Activated CD4-positive, alpha-beta T cell treated with anti-CD3 and anti-CD28 coated beads, Interleukin-2, amount 10 ng/mL, durations not matched to agents 7 days and 5 days (primary cell): ENCODE measurements at regions not wholly inside any gene's neighbourhood (a gene's known extent, or its start where the extent isn't known, plus 50 kb on each side); places are given as distances from the start of the nearest gene placed in this dataset.

ENCODE experiments used
- CTCF ChIA-PET: fragments of 350-600 bp; sonication (Branson Sonifier 250); formaldehyde crosslinking; loops from one replicate; lab custom pipeline; 2021; ENCODE audit warnings: antibody characterized with exemption; lab: Charles Lee
- POLR2A ChIA-PET: fragments of 350-600 bp; sonication (Branson Sonifier 250); formaldehyde crosslinking; loops from one replicate; lab custom pipeline; 2021; ENCODE audit warnings: antibody characterized with exemption; lab: Charles Lee
- DNase-seq: peaks from one replicate; pipeline ENCODE4 v3.0.0-alpha.2; 2020
- H3K27ac Mint-ChIP-seq: one replicate; pipeline ENCODE4 v1.8.0; 2021; ENCODE audit warnings: mild to moderate bottlenecking, moderate library complexity, mixed read lengths
- H3K27me3 Mint-ChIP-seq: one replicate; pipeline ENCODE4 v1.8.0; 2021; ENCODE audit warnings: mixed read lengths
- H3K36me3 Mint-ChIP-seq: one replicate; pipeline ENCODE4 v1.8.0; 2021; ENCODE audit warnings: low read depth, mixed read lengths
- H3K4me1 Mint-ChIP-seq: one replicate; pipeline ENCODE4 v1.8.0; 2021; ENCODE audit warnings: mixed read lengths
- H3K4me3 Mint-ChIP-seq: one replicate; pipeline ENCODE4 v1.8.0; 2021; ENCODE audit warnings: mild to moderate bottlenecking, moderate library complexity, mixed read lengths
- H3K9me3 Mint-ChIP-seq: one replicate; pipeline ENCODE4 v1.8.0; 2021; ENCODE audit warnings: mixed read lengths

GRCh38 chr3:193851428-193851847, 258.4 kb downstream of the OPA1 start:
- Mint-ChIP-seq H3K9me3 (peaks cover 4% of the 10 kb centered on the region), H3K4me3 (no peak overlapping the region), H3K4me1 (no peaks in the 10 kb centered on the region), H3K27me3 (peaks cover 2% of the 10 kb centered on the region), H3K27ac (no peak overlapping the region), H3K36me3 (no peaks in the 10 kb centered on the region)
- DNase-seq: no peak
- ChIA-PET CTCF (no interaction called here), POLR2A (no interaction called here)

- peaks cover 4% of the 10 kb centered on the region for H3K9me3 Mint-ChIP-seq
- no peak overlapping the region for H3K4me3 Mint-ChIP-seq
- no peaks in the 10 kb centered on the region for H3K36me3 Mint-ChIP-seq
- H3K27me3 Mint-ChIP-seq: peaks cover 2% of the 10 kb centered on the region
- no peak for DNase-seq
- POLR2A ChIA-PET: no interaction called here
- no peaks in the 10 kb centered on the region for H3K4me1 Mint-ChIP-seq
- CTCF ChIA-PET: no interaction called here
- no peak overlapping the region for H3K27ac Mint-ChIP-seq
These were observed 259.1 kb downstream of the OPA1 start for GRCh38 chr3:193851941-193852674.

- ChIA-PET POLR2A (no interaction called here), CTCF (interaction anchor here (1.5 kb wide), 1 partner anchor 9 kb away, joined by 3 read pairs; no protein-coding TSS in a partner anchor)
- Mint-ChIP-seq H3K36me3 (no peaks in the 10 kb centered on the region), H3K4me1 (no peaks in the 10 kb centered on the region), H3K27me3 (peaks cover 2% of the 10 kb centered on the region), H3K4me3 (no peak overlapping the region), H3K9me3 (peaks cover 4% of the 10 kb centered on the region), H3K27ac (no peak overlapping the region)
- no peak for DNase-seq
These were observed 259.9 kb downstream of the OPA1 start for GRCh38 chr3:193852901-193853300.

GRCh38 chr3:193853511-193854219, 260.7 kb downstream of the OPA1 start:
- ChIA-PET POLR2A (no interaction called here), CTCF (interaction anchor here (1.5 kb wide), 1 partner anchor 10 kb away, joined by 3 read pairs; no protein-coding TSS in a partner anchor)
- Mint-ChIP-seq H3K4me3 (no peak overlapping the region), H3K36me3 (no peaks in the 10 kb centered on the region), H3K27ac (no peak overlapping the region), H3K4me1 (no peaks in the 10 kb centered on the region), H3K9me3 (no peaks in the 10 kb centered on the region), H3K27me3 (peaks cover 2% of the 10 kb centered on the region)
- no peak for DNase-seq

- H3K36me3 Mint-ChIP-seq: no peaks in the 10 kb centered on the region
- no peaks in the 10 kb centered on the region for H3K4me1 Mint-ChIP-seq
- peaks cover 2% of the 10 kb centered on the region for H3K27me3 Mint-ChIP-seq
- H3K9me3 Mint-ChIP-seq: no peaks in the 10 kb centered on the region
- no peak overlapping the region for H3K27ac Mint-ChIP-seq
- ChIA-PET POLR2A (no interaction called here), CTCF (interaction anchor here (1.0 to 1.5 kb wide), 2 partner anchors 14 to 21 kb away, joined by 3 to 4 read pairs; no protein-coding TSS in a partner anchor)
- DNase-seq: no peak
- no peak overlapping the region for H3K4me3 Mint-ChIP-seq
These were observed 265.0 kb downstream of the OPA1 start for GRCh38 chr3:193857996-193858395.

GRCh38 chr3:193859195-193859594, 266.2 kb downstream of the OPA1 start:
- no peak for DNase-seq
- Mint-ChIP-seq H3K36me3 (no peaks in the 10 kb centered on the region), H3K27ac (no peak overlapping the region), H3K27me3 (peaks cover 2% of the 10 kb centered on the region), H3K4me1 (no peaks in the 10 kb centered on the region), H3K9me3 (no peaks in the 10 kb centered on the region), H3K4me3 (no peak overlapping the region)
- ChIA-PET CTCF (no interaction called here), POLR2A (no interaction called here)

GRCh38 chr3:193861012-193861411, 268.0 kb downstream of the OPA1 start:
- H3K4me1 Mint-ChIP-seq: no peaks in the 10 kb centered on the region
- H3K9me3 Mint-ChIP-seq: no peaks in the 10 kb centered on the region
- no peaks in the 10 kb centered on the region for H3K36me3 Mint-ChIP-seq
- H3K27me3 Mint-ChIP-seq: peaks cover 6% of the 10 kb centered on the region
- ChIA-PET POLR2A (no interaction called here), CTCF (interaction anchor here (0.8 kb wide), 1 partner anchor 68 kb away, joined by 3 read pairs; no protein-coding TSS in a partner anchor)
- no peak overlapping the region for H3K27ac Mint-ChIP-seq
- H3K4me3 Mint-ChIP-seq: no peak overlapping the region
- DNase-seq: no peak

- Mint-ChIP-seq H3K27me3 (peaks cover 10% of the 10 kb centered on the region), H3K27ac (no peak overlapping the region), H3K4me1 (no peaks in the 10 kb centered on the region), H3K4me3 (no peak overlapping the region), H3K36me3 (no peaks in the 10 kb centered on the region), H3K9me3 (no peaks in the 10 kb centered on the region)
- no peak for DNase-seq
- CTCF ChIA-PET: no interaction called here
- POLR2A ChIA-PET: no interaction called here
These were observed 269.8 kb downstream of the OPA1 start for GRCh38 chr3:193862843-193863242.

- Mint-ChIP-seq H3K36me3 (no peaks in the 10 kb centered on the region), H3K27me3 (peaks cover 19% of the 10 kb centered on the region), H3K27ac (no peak overlapping the region), H3K4me3 (no peak overlapping the region), H3K9me3 (no peaks in the 10 kb centered on the region), H3K4me1 (no peaks in the 10 kb centered on the region)
- ChIA-PET CTCF (interaction anchor here (0.7 to 0.9 kb wide), 2 partner anchors 219 to 534 kb away, joined by 3 read pairs; no protein-coding TSS in a partner anchor), POLR2A (no interaction called here)
- DNase-seq: no peak
These were observed 270.8 kb downstream of the OPA1 start for GRCh38 chr3:193863657-193864357.

- POLR2A ChIA-PET: no interaction called here
- CTCF ChIA-PET: no interaction called here
- Mint-ChIP-seq H3K4me1 (peaks cover 7% of the 10 kb centered on the region), H3K36me3 (no peaks in the 10 kb centered on the region), H3K4me3 (no peak overlapping the region), H3K9me3 (no peaks in the 10 kb centered on the region), H3K27me3 (peaks cover 22% of the 10 kb centered on the region), H3K27ac (no peak overlapping the region)
- DNase-seq: no peak
These were observed 270.6 kb upstream of the HES1 start for GRCh38 chr3:193865339-193865738.

GRCh38 chr3:193865896-193866480, 270.0 kb upstream of the HES1 start:
- H3K4me3 Mint-ChIP-seq: no peak overlapping the region
- CTCF ChIA-PET: no interaction called here
- POLR2A ChIA-PET: no interaction called here
- peaks cover 29% of the 10 kb centered on the region for H3K27me3 Mint-ChIP-seq
- H3K27ac Mint-ChIP-seq: no peak overlapping the region
- DNase-seq: no peak
- H3K4me1 Mint-ChIP-seq: peaks cover 8% of the 10 kb centered on the region
- no peaks in the 10 kb centered on the region for H3K36me3 Mint-ChIP-seq
- H3K9me3 Mint-ChIP-seq: no peaks in the 10 kb centered on the region

- peaks cover 31% of the 10 kb centered on the region for H3K27me3 Mint-ChIP-seq
- H3K36me3 Mint-ChIP-seq: no peaks in the 10 kb centered on the region
- DNase-seq: no peak
- H3K9me3 Mint-ChIP-seq: no peaks in the 10 kb centered on the region
- ChIA-PET CTCF (interaction anchor here (1.4 kb wide), 1 partner anchor 273 kb away, joined by 3 read pairs; no protein-coding TSS in a partner anchor), POLR2A (no interaction called here)
- peaks cover 10% of the 10 kb centered on the region for H3K4me1 Mint-ChIP-seq
- H3K4me3 Mint-ChIP-seq: no peak overlapping the region
- H3K27ac Mint-ChIP-seq: no peak overlapping the region
These were observed 267.4 kb upstream of the HES1 start for GRCh38 chr3:193868590-193868989.
